ENCODE measurements at regions not wholly inside any gene's neighbourhood (a gene's known extent, or its start where the extent isn't known, plus 50 kb on each side); places are given as distances from the start of the nearest gene placed in this dataset.

DNA sequence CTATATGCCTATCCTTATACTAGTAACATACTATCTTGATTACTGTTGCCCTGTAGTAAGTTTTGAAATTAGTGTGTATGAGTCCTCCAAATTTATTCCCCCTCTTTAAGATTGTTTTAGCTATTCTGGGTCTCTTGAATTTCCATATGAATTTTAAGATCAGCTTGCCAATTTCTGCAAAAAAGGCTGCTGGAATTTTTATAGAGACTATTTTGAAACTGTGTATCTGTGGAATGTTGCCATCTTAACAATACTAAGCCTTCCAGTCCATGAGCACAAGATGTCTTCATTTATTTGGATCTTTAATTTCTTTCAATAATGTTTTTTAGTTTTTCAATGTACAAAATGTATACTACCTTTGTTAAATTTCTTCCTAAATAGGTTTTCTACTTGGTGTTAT lies 79.8 kb upstream of the ETV6 start:
- TF ChIP-seq POLR2A (IDR thresholded peaks at IDR 0.05; ENCODE audit: low read depth, low read length) = no peak
- TF ChIP-seq TAF1 (IDR thresholded peaks at IDR 0.05; ENCODE audit: borderline replicate concordance, low read depth, low read length) = no peak
- no peak for TF ChIP-seq POLR2AphosphoS5 (IDR thresholded peaks at IDR 0.05; ENCODE audit: low read depth, low read length)
